Coronary artery (tissue), 2 donors: ENCODE measurements at regions not wholly inside any gene's neighbourhood (a gene's known extent, or its start where the extent isn't known, plus 50 kb on each side); places are given as distances from the start of the nearest gene placed in this dataset.

ENCODE experiments used
- DNase-seq: peaks from one replicate; pipeline ENCODE4 v3.0.0-alpha.2; 2017; ENCODE audit warnings: low spot score
- H3K27ac ChIP-seq, 2 donors: fragments of 200-600 bp; sonication (generic); one replicate each; pipeline ENCODE4 v1.5.1; 2016 to 2019
- H3K4me3 ChIP-seq: fragments of 200-600 bp; sonication (generic); 2 replicates; pipeline ENCODE4 v1.5.1; 2016; ENCODE audit warnings: mild to moderate bottlenecking, moderate library complexity
- TF ChIP-seq, protein P1 (sequence below): fragments of 200-600 bp; sonication (generic); IDR thresholded peaks from one replicate; pipeline ENCODE4 v1.5.1; 2019; ENCODE audit warnings: antibody characterized with exemption

DNA sequence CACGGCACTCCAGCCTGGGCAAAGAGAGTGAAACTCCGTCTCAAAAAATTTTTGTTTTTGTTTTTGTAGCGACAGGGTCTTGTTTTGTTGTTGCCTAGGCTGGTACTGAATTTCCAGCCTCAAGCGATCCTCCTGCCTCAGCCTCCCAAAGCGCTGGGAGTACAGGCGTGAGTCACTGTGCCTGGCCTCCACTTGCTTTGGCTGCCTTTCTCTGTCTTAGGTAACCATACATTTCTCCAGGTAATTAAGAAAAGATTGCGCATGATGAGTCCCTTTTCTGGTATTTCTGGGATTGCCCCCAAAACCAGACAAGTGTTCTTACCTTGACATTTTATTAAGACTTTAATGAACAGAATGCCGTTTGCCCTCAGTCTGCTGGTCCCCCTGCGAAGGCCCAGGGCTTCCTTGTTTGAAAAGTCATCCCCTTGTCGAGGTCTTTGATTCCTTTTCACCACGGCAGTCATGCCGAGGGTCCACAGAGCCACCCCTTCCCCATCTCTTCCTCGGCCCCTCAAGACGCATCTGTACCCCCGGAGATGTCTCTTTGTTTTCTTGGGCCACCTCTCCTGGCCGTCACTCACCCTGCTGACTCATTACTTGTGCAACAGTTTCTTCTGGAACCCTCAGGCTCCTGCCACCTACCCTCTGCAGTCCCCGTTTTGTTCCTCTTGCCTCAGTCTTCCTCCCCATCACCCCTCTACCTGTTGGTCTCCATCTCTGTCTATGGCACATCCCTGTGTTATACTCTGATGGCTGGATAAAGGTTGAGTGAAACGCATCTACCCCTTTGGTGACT is 151.0 kb downstream of the SEC14L1 start:
- H3K4me3 ChIP-seq, result no peak overlapping the region
- no peak overlapping the region for H3K27ac ChIP-seq
- DNase-seq, result no peak
- TF ChIP-seq, protein P1, sequence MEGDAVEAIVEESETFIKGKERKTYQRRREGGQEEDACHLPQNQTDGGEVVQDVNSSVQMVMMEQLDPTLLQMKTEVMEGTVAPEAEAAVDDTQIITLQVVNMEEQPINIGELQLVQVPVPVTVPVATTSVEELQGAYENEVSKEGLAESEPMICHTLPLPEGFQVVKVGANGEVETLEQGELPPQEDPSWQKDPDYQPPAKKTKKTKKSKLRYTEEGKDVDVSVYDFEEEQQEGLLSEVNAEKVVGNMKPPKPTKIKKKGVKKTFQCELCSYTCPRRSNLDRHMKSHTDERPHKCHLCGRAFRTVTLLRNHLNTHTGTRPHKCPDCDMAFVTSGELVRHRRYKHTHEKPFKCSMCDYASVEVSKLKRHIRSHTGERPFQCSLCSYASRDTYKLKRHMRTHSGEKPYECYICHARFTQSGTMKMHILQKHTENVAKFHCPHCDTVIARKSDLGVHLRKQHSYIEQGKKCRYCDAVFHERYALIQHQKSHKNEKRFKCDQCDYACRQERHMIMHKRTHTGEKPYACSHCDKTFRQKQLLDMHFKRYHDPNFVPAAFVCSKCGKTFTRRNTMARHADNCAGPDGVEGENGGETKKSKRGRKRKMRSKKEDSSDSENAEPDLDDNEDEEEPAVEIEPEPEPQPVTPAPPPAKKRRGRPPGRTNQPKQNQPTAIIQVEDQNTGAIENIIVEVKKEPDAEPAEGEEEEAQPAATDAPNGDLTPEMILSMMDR, result no peak

DNA sequence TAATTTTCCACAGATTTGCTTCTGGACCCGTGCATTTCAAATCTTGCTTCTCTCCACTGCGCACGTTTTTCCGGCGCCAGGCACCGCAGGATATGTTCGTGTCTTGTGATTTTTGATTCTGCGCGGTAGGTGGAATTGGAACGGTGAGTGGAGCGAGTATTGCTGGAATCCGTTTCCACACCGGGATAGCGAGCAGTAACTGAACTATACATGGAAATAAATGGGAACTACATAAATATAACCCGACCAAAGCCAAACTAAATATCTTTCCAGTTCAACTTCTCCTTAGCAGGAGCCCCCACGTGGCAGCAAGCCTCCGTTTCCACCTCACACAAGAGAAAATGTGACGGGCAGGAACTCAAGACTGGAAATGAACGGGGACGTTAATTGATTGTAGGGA is 154.0 kb downstream of the SEC14L1 start:
- TF ChIP-seq, protein P1, result no peak
- Histone ChIP-seq H3K4me3 (no peak overlapping the region), H3K27ac (no peak overlapping the region)
- DNase-seq, result no peak

DNA sequence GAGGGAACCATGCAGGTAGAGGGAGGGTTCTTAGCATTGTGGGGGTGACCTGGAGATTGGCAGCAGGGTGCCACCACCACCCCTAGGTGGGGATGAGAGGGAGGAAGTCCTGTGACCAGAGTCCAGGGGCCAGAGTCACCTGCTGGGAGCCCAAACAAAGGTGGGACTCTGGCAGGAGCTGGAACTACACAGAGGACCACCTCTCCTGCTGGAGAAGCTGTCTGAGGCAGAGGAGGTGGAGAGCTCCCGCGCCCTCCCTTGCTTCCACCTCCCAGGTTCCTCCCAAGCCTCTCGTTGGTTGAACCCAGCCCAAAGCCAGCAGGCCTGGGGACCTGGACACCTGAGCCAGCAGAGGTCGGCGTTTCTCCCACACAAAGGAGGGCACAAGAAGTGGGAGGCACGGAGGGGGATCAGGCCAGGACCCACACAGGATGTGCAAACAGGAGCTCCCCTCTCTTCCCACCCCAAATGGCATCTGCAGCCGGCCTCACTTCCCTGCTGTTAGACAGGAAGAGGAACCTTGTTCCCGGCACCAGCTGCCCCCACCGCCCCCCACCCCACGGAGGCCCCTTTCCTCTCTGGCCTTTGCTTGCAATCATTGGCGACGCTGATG is 154.6 kb downstream of the SEC14L1 start:
- Histone ChIP-seq H3K27ac (no peak overlapping the region), H3K4me3 (no peak overlapping the region)
- TF ChIP-seq, protein P1, result no peak
- no peak for DNase-seq

DNA sequence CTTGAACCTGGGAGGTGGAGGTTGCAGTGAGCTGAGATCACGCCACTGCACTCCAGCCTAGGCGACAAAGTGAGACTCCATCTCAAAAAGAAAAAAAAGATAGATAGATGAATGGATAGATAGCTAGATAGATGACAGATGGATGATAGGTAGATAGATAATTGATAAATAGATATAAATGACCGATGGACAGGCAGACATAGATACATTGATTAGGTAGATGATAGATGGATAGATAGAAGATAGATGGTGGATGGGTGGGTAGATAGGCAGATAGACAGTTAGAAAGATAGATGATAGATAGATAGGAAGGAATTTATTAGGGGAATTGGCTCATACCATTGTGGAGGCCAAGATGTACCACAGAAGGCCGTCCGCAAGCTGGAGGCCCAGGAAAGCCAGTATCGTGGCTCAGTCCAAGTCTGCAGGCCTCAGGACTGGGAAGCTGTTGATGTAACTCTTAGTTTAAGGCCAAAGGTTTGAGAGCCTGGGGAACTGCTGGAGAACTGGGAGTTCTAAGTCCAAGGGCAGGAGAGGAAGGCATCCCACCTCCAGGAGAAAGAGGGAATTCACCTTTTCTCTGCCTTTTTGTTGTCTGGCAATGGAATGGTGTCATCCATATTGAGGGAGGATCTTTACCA is 156.1 kb downstream of the SEC14L1 start:
- Histone ChIP-seq H3K27ac (no peak overlapping the region), H3K4me3 (no peak overlapping the region)
- DNase-seq, result no peak
- TF ChIP-seq, protein P1, result no peak

DNA sequence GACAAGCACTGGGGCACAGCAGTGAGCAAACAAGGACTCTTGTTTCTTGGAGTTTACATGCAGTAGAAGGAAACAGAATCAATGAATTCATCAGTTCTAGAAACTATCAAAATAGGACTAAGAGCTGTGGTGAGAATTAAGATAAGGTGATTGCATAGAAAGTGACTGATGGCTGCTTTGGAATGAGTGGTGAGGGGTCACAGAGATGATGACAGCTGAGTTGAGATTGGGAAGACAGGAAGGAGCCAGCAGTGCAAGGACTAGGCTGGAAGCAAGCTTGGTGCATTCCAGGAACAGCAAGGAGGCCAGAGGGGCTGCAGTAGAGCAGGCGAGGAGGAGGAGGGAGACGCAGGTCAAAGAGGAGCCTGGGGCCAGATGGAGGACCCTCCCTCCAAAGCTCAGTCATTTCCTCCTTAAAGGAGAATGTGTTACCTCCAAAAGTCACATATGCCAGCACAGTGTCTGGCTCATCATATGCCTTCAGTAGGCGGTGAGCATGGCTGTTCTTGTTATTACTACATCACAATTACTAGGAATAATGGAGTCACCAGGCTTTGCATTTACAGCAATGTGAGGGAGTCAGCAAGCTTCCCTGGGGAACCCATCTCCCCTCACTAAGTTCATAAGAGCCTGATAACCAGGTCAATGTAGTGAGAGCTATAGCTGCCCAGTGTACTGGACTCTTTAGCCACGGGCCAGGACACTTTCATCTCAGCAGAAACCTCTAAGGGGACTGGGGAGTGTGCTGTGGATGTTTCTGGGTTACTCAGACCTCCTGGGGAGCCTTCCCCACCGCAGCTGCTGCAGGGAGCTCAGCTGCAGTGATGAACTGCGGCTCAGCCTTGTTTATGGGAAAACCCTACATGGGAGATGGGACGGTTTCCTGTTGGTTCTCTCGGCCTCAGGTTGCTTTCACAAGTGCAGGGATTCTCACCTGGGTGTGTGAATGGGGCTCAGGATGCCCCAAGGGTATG is 157.2 kb downstream of the SEC14L1 start:
- no peak overlapping the region for H3K27ac ChIP-seq
- TF ChIP-seq, protein P1, result no peak

DNA sequence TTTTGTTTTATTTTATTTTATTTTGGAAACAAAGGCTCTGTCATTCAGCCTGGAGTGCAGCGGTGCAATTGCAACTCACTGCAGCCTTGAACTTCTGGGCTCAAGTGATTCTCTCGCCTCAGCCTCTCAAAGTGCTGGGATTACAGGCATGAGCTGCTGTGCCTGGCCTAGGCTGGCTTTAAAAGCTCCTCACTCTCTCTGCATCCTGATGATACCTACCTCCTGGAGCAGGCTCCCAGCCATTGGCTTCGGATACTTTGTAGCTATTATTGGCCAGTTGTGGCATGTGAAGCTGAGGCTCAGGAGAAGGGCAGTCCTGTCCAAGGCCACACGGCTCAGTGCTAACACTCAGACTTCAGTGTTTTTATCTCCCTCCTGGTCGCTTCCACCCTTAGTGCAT is 158.0 kb downstream of the SEC14L1 start:
- DNase-seq, result no peak
- no peak overlapping the region for H3K4me3 ChIP-seq
- TF ChIP-seq, protein P1, result no peak
- H3K27ac ChIP-seq, result no peak overlapping the region

More for the DNA sequence above, 157.2 kb downstream of the SEC14L1 start:
- no peak for DNase-seq
- no peak overlapping the region for H3K4me3 ChIP-seq
